H1 (cell line): ENCODE measurements at regions not wholly inside any gene's neighbourhood (a gene's known extent, or its start where the extent isn't known, plus 50 kb on each side); places are given as distances from the start of the nearest gene placed in this dataset.

Experiments
- BACH1 ChIP-seq: IDR thresholded peaks from 2 replicates; pipeline ENCODE4 v1.6.1; 2012; ENCODE audit warnings: low read length, improper control_type of control experiment
- EP300 ChIP-seq, 2 experiments: IDR thresholded peaks; 1 replicate in 1 of 2; 2 replicates in 1 of 2; pipeline ENCODE4 v1.6.1; 2011 to 2012; ENCODE audit warnings: low read depth in 2 of 2, low read length in 2 of 2, mild to moderate bottlenecking in 2 of 2, borderline replicate concordance in 1 of 2, inconsistent platforms in 1 of 2, moderate library complexity in 1 of 2
- HDAC6 ChIP-seq: IDR thresholded peaks from one replicate; pipeline ENCODE4 v1.7.1; 2012; ENCODE audit warnings: low read depth, mild to moderate bottlenecking, inconsistent platforms, low read length, moderate library complexity
- TF ChIP-seq, protein P1 (sequence below): fragments of 300-600 bp; sonication (generic); IDR thresholded peaks from 2 replicates; pipeline ENCODE4 v1.7.1; 2012; ENCODE audit warnings: low read length, moderate library complexity, mild to moderate bottlenecking, inconsistent platforms; ENCODE audit not compliant: insufficient replicate concordance
- TF ChIP-seq, protein P2 (sequence below), 3 experiments: IDR thresholded peaks; 1 replicate in 2 of 3; 2 replicates in 1 of 3; pipeline versions ENCODE4 v1.5.1 to v1.6.1; 2011; ENCODE audit warnings: low read length in 3 of 3, mild to moderate bottlenecking in 3 of 3, inconsistent platforms in 2 of 3, low read depth in 1 of 3, moderate library complexity in 1 of 3; ENCODE audit not compliant: insufficient read depth in 1 of 3; ENCODE audit errors: control extremely low read depth in 1 of 3

DNA sequence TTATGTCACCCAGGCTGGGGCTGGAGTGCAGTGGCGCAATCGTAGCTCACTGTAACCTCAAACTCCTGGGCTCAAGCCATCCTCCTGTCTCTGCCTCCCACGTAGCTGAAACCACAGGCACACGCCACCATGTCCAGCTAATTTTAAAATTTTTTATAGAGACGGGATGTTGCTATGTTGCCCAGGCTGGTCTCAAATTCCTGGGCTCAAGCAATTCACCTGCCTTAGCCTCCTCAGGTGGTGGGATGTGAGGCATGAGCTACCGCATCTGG lies 123.2 kb upstream of the PARD3 start (continued):
- TF ChIP-seq, protein P1, sequence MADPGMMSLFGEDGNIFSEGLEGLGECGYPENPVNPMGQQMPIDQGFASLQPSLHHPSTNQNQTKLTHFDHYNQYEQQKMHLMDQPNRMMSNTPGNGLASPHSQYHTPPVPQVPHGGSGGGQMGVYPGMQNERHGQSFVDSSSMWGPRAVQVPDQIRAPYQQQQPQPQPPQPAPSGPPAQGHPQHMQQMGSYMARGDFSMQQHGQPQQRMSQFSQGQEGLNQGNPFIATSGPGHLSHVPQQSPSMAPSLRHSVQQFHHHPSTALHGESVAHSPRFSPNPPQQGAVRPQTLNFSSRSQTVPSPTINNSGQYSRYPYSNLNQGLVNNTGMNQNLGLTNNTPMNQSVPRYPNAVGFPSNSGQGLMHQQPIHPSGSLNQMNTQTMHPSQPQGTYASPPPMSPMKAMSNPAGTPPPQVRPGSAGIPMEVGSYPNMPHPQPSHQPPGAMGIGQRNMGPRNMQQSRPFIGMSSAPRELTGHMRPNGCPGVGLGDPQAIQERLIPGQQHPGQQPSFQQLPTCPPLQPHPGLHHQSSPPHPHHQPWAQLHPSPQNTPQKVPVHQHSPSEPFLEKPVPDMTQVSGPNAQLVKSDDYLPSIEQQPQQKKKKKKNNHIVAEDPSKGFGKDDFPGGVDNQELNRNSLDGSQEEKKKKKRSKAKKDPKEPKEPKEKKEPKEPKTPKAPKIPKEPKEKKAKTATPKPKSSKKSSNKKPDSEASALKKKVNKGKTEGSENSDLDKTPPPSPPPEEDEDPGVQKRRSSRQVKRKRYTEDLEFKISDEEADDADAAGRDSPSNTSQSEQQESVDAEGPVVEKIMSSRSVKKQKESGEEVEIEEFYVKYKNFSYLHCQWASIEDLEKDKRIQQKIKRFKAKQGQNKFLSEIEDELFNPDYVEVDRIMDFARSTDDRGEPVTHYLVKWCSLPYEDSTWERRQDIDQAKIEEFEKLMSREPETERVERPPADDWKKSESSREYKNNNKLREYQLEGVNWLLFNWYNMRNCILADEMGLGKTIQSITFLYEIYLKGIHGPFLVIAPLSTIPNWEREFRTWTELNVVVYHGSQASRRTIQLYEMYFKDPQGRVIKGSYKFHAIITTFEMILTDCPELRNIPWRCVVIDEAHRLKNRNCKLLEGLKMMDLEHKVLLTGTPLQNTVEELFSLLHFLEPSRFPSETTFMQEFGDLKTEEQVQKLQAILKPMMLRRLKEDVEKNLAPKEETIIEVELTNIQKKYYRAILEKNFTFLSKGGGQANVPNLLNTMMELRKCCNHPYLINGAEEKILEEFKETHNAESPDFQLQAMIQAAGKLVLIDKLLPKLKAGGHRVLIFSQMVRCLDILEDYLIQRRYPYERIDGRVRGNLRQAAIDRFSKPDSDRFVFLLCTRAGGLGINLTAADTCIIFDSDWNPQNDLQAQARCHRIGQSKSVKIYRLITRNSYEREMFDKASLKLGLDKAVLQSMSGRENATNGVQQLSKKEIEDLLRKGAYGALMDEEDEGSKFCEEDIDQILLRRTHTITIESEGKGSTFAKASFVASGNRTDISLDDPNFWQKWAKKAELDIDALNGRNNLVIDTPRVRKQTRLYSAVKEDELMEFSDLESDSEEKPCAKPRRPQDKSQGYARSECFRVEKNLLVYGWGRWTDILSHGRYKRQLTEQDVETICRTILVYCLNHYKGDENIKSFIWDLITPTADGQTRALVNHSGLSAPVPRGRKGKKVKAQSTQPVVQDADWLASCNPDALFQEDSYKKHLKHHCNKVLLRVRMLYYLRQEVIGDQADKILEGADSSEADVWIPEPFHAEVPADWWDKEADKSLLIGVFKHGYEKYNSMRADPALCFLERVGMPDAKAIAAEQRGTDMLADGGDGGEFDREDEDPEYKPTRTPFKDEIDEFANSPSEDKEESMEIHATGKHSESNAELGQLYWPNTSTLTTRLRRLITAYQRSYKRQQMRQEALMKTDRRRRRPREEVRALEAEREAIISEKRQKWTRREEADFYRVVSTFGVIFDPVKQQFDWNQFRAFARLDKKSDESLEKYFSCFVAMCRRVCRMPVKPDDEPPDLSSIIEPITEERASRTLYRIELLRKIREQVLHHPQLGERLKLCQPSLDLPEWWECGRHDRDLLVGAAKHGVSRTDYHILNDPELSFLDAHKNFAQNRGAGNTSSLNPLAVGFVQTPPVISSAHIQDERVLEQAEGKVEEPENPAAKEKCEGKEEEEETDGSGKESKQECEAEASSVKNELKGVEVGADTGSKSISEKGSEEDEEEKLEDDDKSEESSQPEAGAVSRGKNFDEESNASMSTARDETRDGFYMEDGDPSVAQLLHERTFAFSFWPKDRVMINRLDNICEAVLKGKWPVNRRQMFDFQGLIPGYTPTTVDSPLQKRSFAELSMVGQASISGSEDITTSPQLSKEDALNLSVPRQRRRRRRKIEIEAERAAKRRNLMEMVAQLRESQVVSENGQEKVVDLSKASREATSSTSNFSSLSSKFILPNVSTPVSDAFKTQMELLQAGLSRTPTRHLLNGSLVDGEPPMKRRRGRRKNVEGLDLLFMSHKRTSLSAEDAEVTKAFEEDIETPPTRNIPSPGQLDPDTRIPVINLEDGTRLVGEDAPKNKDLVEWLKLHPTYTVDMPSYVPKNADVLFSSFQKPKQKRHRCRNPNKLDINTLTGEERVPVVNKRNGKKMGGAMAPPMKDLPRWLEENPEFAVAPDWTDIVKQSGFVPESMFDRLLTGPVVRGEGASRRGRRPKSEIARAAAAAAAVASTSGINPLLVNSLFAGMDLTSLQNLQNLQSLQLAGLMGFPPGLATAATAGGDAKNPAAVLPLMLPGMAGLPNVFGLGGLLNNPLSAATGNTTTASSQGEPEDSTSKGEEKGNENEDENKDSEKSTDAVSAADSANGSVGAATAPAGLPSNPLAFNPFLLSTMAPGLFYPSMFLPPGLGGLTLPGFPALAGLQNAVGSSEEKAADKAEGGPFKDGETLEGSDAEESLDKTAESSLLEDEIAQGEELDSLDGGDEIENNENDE: no peak
- TF ChIP-seq BACH1 (no peak), EP300 (IDR thresholded peaks at IDR 0.05; ENCODE audit: borderline replicate concordance in 1 of 2, low read depth in 2 of 2, low read length in 2 of 2) (no peak), HDAC6 (no peak)
- TF ChIP-seq, protein P2, sequence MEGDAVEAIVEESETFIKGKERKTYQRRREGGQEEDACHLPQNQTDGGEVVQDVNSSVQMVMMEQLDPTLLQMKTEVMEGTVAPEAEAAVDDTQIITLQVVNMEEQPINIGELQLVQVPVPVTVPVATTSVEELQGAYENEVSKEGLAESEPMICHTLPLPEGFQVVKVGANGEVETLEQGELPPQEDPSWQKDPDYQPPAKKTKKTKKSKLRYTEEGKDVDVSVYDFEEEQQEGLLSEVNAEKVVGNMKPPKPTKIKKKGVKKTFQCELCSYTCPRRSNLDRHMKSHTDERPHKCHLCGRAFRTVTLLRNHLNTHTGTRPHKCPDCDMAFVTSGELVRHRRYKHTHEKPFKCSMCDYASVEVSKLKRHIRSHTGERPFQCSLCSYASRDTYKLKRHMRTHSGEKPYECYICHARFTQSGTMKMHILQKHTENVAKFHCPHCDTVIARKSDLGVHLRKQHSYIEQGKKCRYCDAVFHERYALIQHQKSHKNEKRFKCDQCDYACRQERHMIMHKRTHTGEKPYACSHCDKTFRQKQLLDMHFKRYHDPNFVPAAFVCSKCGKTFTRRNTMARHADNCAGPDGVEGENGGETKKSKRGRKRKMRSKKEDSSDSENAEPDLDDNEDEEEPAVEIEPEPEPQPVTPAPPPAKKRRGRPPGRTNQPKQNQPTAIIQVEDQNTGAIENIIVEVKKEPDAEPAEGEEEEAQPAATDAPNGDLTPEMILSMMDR (IDR thresholded peaks at IDR 0.05; ENCODE audit: control extremely low read depth in 1 of 3, insufficient read depth in 1 of 3, low read depth in 1 of 3, low read length in 3 of 3): no peak
